ENCODE measurements at regions not wholly inside any gene's neighbourhood (a gene's known extent, or its start where the extent isn't known, plus 50 kb on each side); places are given as distances from the start of the nearest gene placed in this dataset.
"Not testable (repeated sequence)": the region's sequence is repeated elsewhere in the genome, so short reads cannot be mapped to it uniquely, and the experiment has no call there.

GRCh38 chr3:110859336-110859735 lies 212.3 kb upstream of the NECTIN3 start:
- DNase-seq = no peak

- DNase-seq = no peak
These were observed 211.6 kb upstream of the NECTIN3 start for GRCh38 chr3:110859993-110860392.

- DNase-seq = no peak
These were observed 205.7 kb upstream of the NECTIN3 start for GRCh38 chr3:110865934-110866333.

- no peak for DNase-seq
These were observed 203.5 kb upstream of the NECTIN3 start for GRCh38 chr3:110868106-110868505.

GRCh38 chr3:110869736-110870135 lies 201.9 kb upstream of the NECTIN3 start:
- DNase-seq = no peak

- no peak for DNase-seq
These were observed 199.7 kb upstream of the NECTIN3 start for GRCh38 chr3:110871869-110872268.

GRCh38 chr3:110878692-110879091 lies 192.9 kb upstream of the NECTIN3 start:
- DNase-seq = no peak

GRCh38 chr3:110881069-110881468 lies 190.5 kb upstream of the NECTIN3 start:
- DNase-seq = peak; percentile 20

GRCh38 chr3:110886222-110886893 lies 185.3 kb upstream of the NECTIN3 start:
- no peak for DNase-seq

GRCh38 chr3:110887176-110887575 lies 184.4 kb upstream of the NECTIN3 start:
- DNase-seq = no peak

- not testable (repeated sequence) for DNase-seq
These were observed 182.8 kb upstream of the NECTIN3 start for GRCh38 chr3:110888625-110889375.

- DNase-seq = not testable (repeated sequence)
These were observed 182.3 kb upstream of the NECTIN3 start for GRCh38 chr3:110889376-110889699.

- no peak for DNase-seq
These were observed 177.0 kb upstream of the NECTIN3 start for GRCh38 chr3:110894574-110894973.

GRCh38 chr3:110895054-110895453 lies 176.6 kb upstream of the NECTIN3 start:
- DNase-seq = no peak

GRCh38 chr3:110897046-110897445 lies 174.6 kb upstream of the NECTIN3 start:
- DNase-seq = no peak

- DNase-seq = no peak
These were observed 171.0 kb upstream of the NECTIN3 start for GRCh38 chr3:110900576-110900975.

GRCh38 chr3:110901536-110901935 lies 170.1 kb upstream of the NECTIN3 start:
- DNase-seq = no peak

GRCh38 chr3:110902453-110903085 lies 169.0 kb upstream of the NECTIN3 start:
- DNase-seq = no peak

GRCh38 chr3:110903771-110904519 lies 167.7 kb upstream of the NECTIN3 start:
- no peak for DNase-seq

GRCh38 chr3:110904520-110904890 lies 167.1 kb upstream of the NECTIN3 start:
- DNase-seq = no peak

- no peak for DNase-seq
These were observed 166.5 kb upstream of the NECTIN3 start for GRCh38 chr3:110905121-110905520.

GRCh38 chr3:110909839-110910238 lies 161.8 kb upstream of the NECTIN3 start:
- DNase-seq = no peak

- no peak for DNase-seq
These were observed 161.2 kb upstream of the NECTIN3 start for GRCh38 chr3:110910346-110910955.

All from activated CD4-positive, alpha-beta T cell treated with anti-CD3 and anti-CD28 coated beads, Interleukin-10, Interleukin-2, amounts not matched to agents 100 ng/mL and 50 ng/mL, durations not matched to agents 16 hours and 8 hours (primary cell).